NCI-H446 (cell line): ENCODE measurements at regions not wholly inside any gene's neighbourhood (a gene's known extent, or its start where the extent isn't known, plus 50 kb on each side); places are given as distances from the start of the nearest gene placed in this dataset.
"Not testable (repeated sequence)": the region's sequence is repeated elsewhere in the genome, so short reads cannot be mapped to it uniquely, and the experiment has no call there.

Source experiments
- DNase-seq, 2 experiments: peaks; one replicate each; lab custom pipeline; 2025; lab: John Stamatoyannopoulos, UW

DNA sequence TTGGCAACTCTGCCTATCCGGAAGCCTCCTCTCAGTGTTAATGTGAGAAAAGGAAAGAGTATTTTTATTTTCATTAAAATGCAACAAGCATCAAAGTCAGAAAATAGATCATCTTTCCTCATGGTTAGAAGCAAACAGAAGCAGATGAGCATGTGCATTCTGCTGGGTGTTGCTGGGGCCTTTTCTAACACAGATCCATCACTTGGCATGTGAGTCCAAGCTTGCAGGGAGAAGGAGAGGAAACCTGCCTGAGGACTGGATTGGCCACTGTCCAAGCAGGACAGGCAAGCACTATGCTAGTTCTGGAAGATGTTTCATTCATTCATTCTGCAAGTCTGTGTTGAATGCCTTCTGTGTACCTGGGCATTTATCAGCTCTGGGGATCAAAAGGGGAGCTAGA is 348.7 kb upstream of the PCSK5 start:
- DNase-seq: no peak

- no peak for DNase-seq
Measured at GRCh38 chr9:75544815-75545214, 345.7 kb upstream of the PCSK5 start.

- DNase-seq: no peak
Measured at GRCh38 chr9:75545287-75545686, 345.2 kb upstream of the PCSK5 start.

DNA sequence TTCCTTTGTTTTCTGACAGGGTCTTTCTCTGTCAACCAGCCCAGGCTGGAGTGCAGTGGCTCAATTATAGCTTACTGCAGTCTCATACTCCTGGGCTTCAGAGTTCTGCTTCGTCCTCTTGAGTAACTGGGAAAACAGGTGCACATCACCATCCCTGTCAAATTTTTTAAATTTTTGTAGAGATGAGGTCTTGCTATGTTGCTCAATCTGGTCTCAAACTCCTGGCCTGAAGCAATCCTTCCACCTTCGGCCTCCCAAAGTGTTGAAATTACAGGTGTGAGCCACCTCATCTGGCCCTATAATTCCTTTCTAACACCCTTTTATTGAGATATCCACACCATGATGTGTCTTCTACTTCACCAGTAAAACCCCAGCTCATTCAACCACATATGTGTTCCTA is 341.6 kb upstream of the PCSK5 start:
- DNase-seq: no peak

DNA sequence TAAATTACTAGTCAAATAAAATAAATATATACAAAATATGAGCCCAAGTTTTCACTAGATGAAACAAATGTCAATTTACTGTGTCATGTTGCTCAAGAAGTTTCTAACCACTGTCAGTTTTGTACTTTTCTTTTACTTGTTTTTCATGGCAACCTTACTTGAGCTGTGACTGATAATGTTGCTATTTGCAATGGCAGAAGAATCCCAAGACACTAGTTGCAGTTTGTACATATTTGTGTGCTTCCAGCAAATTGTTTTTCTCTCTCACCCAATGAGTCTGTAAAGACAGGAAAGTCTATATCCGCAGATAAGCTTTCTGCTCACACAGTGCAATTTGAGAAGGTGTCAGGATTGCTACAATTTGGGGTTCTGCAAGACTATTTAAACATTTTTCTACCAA is 338.6 kb upstream of the PCSK5 start:
- DNase-seq: no peak

DNA sequence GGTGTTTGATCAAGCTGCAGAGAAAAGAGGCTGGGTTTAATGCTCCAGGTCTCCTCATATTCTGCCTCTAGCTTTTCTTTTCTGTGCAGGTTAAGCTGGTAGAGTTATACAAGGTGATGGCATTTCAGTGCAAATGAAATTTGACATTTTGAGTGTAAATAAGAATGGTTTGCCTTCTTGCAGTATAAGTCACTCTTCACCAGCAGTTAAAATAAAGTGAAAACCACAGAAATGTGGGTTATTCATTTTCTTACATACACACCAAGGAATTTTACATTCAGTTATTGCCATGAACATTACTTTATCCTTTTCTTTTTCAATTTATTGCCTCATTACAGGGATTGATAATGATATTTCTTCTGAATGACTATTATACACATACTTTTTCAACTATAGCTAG is 337.5 kb upstream of the PCSK5 start:
- no peak for DNase-seq

DNA sequence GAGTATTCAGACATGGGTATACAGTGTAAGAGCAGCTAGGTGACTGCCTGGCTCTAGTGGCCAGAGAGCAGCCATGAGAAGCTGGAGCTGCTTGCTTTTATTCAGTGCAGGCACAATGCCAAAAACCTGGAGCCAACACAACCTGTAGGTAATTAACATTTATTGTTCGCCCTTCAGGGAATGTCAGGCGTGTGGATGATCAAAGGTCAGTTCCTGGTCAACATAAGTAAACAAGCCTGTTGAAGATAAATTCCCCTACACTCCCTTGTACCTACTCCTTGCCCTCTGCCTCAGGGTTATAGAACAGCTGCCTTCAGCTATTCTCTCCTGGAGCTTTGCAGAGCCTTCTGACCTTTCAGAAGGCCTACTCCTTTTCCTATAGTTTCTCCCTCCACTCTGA is 323.7 kb upstream of the PCSK5 start:
- DNase-seq: not testable (repeated sequence)

GRCh38 chr9:75570538-75570937 is 319.9 kb upstream of the PCSK5 start:
- no peak for DNase-seq

- no peak for DNase-seq
Measured at GRCh38 chr9:75574569-75574968, 315.9 kb upstream of the PCSK5 start.

GRCh38 chr9:75582870-75583269 is 307.6 kb upstream of the PCSK5 start:
- DNase-seq: no peak

GRCh38 chr9:75588808-75589207 is 301.7 kb upstream of the PCSK5 start:
- no peak for DNase-seq

DNA sequence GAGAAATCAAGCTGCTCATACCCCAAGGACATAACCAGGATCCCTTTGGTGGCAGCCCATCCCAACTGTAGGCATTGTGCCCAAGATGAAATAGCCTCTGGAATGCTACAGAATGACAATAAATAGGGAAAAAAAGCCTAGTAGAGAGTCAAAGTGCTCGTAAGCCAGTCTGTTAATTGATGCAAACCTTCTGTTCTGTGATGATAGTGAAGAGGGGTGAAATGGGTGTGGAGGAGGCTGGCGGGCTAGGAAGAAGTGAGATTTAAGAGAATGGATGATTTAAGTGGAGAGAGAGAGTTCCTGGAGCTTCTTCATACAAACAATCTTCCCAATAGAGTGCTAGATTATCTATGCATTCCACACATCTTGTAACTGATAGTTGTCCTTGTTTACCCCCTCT is 301.0 kb upstream of the PCSK5 start:
- DNase-seq: no peak

- no peak for DNase-seq
Measured at GRCh38 chr9:75591972-75592371, 298.5 kb upstream of the PCSK5 start.

DNA sequence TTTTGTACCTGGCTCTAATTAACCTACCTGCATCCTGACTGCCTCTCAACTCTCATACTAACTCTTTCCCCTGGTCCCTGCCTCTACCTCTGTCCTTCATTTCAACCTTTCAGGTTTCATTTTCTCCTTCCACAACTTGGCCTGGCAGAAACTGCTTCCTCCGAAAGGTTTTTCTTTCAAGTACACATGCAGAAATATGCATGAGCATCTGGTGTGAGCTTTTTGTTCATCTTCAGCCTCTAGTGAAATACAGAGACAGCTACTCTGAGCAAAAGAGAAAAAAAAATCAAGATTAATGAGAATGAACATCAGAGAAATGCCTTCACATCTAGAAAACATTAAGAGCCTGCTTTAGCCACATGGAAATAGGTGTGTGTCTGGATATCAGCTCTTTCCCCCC is 297.9 kb upstream of the PCSK5 start:
- DNase-seq: no peak

DNA sequence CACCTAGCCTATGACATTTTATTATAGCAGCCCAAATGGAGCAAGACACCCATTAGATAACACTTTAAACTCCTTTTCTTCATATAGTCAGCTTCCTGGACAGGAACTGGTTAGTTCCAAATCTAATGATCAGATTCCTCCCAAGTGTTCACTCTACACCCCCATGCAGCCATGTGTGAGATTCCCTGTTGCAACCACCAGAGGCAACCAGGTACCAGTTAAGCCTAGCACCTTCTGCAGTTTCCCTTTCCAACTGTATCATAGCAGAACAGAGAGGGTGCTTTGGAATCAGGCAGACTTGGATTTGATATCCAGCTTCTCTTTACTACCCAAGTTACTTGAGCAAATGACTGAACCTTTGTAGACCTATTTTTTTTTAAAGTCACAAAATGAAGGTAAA is 296.6 kb upstream of the PCSK5 start:
- no peak for DNase-seq

GRCh38 chr9:75599126-75599525 is 291.3 kb upstream of the PCSK5 start:
- DNase-seq: no peak

DNA sequence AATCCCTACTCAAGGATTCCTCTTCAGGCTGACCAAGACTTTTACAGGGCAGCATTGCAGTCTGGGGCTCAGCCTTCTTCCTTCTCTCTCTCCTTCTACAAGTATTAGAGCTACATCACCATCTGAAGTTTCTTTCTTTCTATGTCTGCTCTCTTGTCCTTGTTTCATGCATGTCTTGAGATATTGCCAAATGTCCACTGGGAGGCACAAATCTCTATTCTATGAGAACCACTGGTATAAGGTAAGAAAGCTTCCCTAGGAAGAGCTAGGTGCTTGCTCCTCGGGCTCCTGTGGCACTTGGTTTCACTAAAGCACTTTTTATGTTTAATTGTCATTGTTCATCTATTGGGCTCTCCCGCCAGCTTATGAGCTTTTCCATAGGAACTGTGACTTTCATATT is 289.2 kb upstream of the PCSK5 start:
- no peak for DNase-seq

- DNase-seq: no peak
Measured at GRCh38 chr9:75602060-75602459, 288.4 kb upstream of the PCSK5 start.

- DNase-seq: no peak
Measured at GRCh38 chr9:75604661-75605060, 285.8 kb upstream of the PCSK5 start.

GRCh38 chr9:75607521-75607920 is 283.0 kb upstream of the PCSK5 start:
- no peak for DNase-seq

DNA sequence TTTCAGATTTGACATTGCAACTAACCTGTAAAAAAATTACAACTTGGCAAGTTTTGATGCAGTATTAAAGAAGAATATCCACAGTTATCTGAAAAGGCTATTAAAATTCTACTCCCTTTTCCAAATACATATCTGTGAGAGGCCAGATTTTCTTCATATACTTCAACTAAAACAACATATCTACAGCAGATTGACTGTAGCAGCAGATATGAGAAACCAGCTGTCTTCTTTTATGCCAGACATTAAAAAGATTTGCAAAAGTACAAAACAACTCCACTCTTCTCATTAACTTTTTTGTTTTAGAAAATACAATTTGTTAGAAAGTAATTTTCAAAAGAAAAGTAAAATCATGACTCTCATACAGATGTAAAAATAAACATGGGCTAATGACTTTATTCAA is 281.1 kb upstream of the PCSK5 start:
- DNase-seq: no peak

- DNase-seq: no peak
Measured at GRCh38 chr9:75610246-75610645, 280.2 kb upstream of the PCSK5 start.

DNA sequence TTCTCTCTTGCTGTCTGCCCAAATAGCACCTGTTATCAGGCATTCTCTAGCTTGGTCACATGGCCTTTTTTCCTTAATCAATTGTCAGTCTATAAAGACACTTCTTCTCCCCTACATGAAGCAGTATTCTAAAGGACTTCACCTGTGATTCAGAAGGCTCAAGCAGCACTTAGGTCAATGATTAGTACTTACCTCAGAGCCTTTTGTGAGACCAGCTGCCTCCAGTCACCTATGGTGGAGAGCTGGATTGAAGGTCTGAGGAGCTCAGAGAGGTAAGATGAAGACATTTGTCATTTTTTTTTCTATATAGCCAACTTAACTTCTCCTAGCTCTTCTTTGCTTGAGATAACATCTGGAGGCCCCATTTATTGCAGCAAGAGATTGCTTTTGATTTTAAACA is 278.3 kb upstream of the PCSK5 start:
- DNase-seq: no peak

GRCh38 chr9:75612754-75613153 is 277.7 kb upstream of the PCSK5 start:
- no peak for DNase-seq

DNA sequence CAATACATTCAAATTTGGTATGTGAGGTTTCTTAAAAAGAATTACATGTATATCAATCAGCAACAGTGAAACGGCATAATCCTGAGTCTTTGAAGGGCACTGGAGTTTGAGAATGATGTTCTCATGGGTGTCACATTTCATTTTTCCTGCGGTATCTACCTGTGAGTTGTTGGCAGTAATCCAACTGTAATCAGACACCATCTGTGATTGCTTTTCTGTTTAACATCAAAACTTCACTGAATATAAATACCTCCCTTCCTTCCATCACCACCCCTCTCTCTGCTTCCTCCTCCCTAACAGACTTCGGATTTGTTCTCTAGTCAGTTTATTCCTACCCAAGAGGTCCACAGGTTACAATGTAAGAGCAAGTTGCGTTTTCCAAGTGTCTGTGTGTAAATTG is 275.2 kb upstream of the PCSK5 start:
- DNase-seq: no peak
